ENCODE measurements at regions not wholly inside any gene's neighbourhood (a gene's known extent, or its start where the extent isn't known, plus 50 kb on each side); places are given as distances from the start of the nearest gene placed in this dataset.

DNA sequence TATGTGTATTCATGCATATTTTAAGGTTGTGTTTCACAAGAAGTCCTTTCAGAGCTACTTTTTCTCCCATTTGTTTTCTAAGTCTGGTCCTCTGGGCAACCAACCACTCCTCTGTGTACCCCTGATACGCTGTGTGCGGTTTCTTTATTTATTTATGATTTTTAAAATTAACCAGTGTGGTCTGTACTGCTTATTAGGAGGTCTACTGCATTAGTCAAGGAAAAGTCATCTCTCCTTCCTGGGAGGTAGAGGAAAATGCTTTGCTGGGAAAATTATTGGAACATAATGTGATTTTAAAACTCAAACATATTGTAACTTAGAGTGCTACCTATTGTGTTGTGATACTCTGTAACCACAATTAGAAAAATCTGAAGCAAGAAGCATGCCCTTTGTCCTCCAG lies 1404.3 kb downstream of the SUCLG1 start:
- 61 to 75% (median 63%) methylated on average over 2 of the region's 2 CpGs for WGBS, 3 donors
- TF ChIP-seq, protein P1, sequence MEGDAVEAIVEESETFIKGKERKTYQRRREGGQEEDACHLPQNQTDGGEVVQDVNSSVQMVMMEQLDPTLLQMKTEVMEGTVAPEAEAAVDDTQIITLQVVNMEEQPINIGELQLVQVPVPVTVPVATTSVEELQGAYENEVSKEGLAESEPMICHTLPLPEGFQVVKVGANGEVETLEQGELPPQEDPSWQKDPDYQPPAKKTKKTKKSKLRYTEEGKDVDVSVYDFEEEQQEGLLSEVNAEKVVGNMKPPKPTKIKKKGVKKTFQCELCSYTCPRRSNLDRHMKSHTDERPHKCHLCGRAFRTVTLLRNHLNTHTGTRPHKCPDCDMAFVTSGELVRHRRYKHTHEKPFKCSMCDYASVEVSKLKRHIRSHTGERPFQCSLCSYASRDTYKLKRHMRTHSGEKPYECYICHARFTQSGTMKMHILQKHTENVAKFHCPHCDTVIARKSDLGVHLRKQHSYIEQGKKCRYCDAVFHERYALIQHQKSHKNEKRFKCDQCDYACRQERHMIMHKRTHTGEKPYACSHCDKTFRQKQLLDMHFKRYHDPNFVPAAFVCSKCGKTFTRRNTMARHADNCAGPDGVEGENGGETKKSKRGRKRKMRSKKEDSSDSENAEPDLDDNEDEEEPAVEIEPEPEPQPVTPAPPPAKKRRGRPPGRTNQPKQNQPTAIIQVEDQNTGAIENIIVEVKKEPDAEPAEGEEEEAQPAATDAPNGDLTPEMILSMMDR (IDR thresholded peaks at IDR 0.05), result no peak
- TF ChIP-seq EP300 (IDR thresholded peaks at IDR 0.05) (no peak), POLR2A (IDR thresholded peaks at IDR 0.05) (no peak)
- intact Hi-C loops (cut with DNase I), result no loop called here
- DNase-seq, result no peak
- H3K4me3 ChIP-seq, result no peak overlapping the region
- H3K27ac ChIP-seq, result no peak overlapping the region
- no peaks in the 10 kb centered on the region for H3K9me3 ChIP-seq
- H3K36me3 ChIP-seq, result no peaks in the 10 kb centered on the region
- H3K27me3 ChIP-seq, result no peaks in the 10 kb centered on the region
- H3K4me1 ChIP-seq (ENCODE audit: insufficient read depth), result no peaks in the 10 kb centered on the region

DNA sequence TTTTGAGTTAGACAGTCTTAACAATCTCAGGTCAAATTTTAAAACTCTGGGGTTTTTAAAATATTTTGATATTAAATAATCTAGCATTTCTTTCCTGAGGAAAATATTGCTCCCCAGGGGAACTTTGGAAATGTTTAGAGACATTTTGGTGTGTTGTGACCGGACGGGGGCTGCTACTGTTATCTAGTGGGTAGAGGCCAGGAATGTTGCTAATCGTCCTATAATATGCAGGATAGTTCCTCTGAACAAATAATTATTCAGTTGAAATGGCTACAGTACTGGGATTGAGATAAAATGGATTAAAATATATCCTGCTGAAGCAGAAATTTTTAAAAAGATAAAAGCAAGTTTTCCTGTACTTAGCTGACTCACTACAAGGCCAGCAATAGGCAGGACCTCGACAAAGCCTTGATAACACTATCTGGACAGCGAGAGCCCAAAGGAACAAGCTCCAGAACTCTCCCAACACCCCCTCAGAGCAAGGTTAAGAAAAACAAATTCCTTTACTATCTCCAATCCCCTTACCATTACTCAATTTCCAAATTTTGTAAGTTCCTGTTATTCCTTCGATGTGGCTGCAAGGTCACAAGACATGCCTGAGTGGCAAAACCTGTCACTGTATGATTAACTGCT lies 1407.4 kb downstream of the SUCLG1 start:
- H3K9me3 ChIP-seq, result no peaks in the 10 kb centered on the region
- WGBS, 3 donors, result 3 to 12% (median 4%) methylated on average over 6 of the region's 6 CpGs
- H3K36me3 ChIP-seq, result no peaks in the 10 kb centered on the region
- no peak for DNase-seq
- no peaks in the 10 kb centered on the region for H3K4me1 ChIP-seq (ENCODE audit: insufficient read depth)
- no peaks in the 10 kb centered on the region for H3K27me3 ChIP-seq
- H3K4me3 ChIP-seq, result no peak overlapping the region
- TF ChIP-seq POLR2A (IDR thresholded peaks at IDR 0.05) (no peak), EP300 (IDR thresholded peaks at IDR 0.05) (no peak)
- TF ChIP-seq, protein P1 (IDR thresholded peaks at IDR 0.05), result no peak
- intact Hi-C loops (cut with DNase I), result no loop called here
- H3K27ac ChIP-seq, result no peak overlapping the region

DNA sequence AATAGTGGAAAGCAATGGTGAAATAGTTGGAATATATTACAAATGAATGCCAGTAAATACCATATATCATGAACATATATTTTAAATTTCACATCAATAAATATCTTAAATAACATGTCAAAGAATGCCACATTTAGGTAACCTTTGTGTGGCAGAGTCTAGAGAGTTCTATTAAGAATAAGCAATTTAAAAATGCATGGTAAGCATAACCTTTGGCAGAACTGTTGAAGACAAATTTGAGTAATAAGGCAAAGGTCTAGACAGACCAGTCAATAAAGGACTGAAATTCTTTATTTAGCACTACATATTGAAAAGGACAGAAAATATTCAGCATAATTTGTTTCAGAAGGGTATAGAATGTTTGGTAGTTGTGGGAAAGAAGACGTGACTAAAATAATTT lies 1417.0 kb downstream of the SUCLG1 start:
- 79 to 86% (median 85%) methylated on average over 1 of the region's 1 CpG for WGBS, 3 donors
- Histone ChIP-seq H3K4me1 (ENCODE audit: insufficient read depth) (no peaks in the 10 kb centered on the region), H3K27ac (no peak overlapping the region), H3K4me3 (no peak overlapping the region), H3K36me3 (no peaks in the 10 kb centered on the region), H3K9me3 (no peaks in the 10 kb centered on the region), H3K27me3 (no peaks in the 10 kb centered on the region)
- intact Hi-C loops (cut with DNase I), result no loop called here
- TF ChIP-seq, protein P1 (IDR thresholded peaks at IDR 0.05), result no peak
- TF ChIP-seq POLR2A (IDR thresholded peaks at IDR 0.05) (no peak), EP300 (IDR thresholded peaks at IDR 0.05) (no peak)
- DNase-seq, result no peak

DNA sequence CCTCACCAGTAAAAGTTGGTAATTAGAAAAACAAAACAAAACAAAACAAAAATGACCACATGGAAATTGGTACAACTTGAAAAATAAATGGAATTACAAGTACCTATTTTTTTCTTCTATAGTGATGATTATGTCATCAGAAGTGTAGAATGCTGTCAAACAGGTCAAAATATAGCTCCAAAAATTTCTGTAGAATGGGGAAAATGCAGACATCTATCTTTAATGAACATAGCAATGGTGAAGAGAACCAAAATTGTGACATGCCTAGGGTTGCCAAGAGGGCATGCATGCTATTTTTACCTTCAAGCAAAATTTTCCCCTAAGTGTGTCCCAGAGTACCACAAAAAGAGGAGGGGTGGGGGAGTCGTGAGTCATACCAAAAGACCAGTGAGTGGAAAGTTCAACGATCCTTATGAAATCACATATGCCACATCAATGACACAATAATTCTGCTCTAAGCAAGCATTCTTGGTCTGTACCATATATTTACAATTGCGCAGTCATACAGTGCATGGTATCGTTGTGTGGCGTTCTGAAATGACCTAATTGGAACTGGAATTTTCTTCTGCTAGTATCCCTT lies 1436.4 kb downstream of the SUCLG1 start:
- WGBS, 3 donors, result 76 to 93% (median 90%) methylated on average over 5 of the region's 5 CpGs
- Histone ChIP-seq H3K27me3 (no peaks in the 10 kb centered on the region), H3K4me3 (no peak overlapping the region), H3K27ac (no peak overlapping the region), H3K9me3 (no peaks in the 10 kb centered on the region), H3K36me3 (no peaks in the 10 kb centered on the region), H3K4me1 (ENCODE audit: insufficient read depth) (no peaks in the 10 kb centered on the region)
- TF ChIP-seq POLR2A (IDR thresholded peaks at IDR 0.05) (no peak), EP300 (IDR thresholded peaks at IDR 0.05) (no peak)
- TF ChIP-seq, protein P1 (IDR thresholded peaks at IDR 0.05), result no peak
- intact Hi-C loops (cut with DNase I), result no loop called here
- DNase-seq, result no peak

Measured in ovary (tissue), 7 donors.